GM18873 (cell line): ENCODE measurements at regions not wholly inside any gene's neighbourhood (a gene's known extent, or its start where the extent isn't known, plus 50 kb on each side); places are given as distances from the start of the nearest gene placed in this dataset.

Experiments
- ATAC-seq: cut with Tn5 transposase; IDR thresholded peaks from one replicate; pipeline ENCODE4 v1.9.1; 2021; ENCODE audit warnings: mild to moderate bottlenecking, moderate library complexity, moderate number of reproducible peaks; ENCODE audit not compliant: unreplicated experiment, low FRiP score

DNA sequence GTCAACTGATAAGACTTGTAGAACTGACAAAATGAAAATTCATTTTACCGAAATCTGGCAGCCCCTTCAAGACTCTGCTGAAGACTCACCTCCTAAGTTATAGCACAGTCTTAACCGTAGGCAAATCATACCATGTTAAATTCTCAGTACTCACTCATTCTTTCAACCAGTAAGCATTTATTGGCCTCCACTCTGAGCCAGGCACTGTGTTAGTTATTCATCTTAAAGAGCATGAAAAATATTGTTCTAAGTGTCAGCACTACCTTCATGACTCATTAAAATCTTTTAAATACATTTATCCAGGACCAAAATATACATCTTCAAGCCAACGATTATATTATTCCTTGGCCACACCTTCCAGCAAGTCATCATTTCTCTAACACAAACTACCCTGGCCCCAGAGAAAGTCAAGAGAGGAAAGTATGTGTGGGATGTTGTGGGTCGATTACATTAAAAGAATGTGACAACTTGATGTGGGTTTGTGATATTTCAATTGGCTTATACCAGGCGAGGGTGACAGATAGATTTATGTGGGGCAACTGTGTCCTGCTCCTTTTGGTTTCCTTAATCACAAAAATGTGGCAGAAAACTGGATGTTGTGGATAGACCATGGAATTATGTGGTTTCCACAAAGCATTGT is 55.0 kb downstream of the TMEM30B start:
- ATAC-seq: no peak

DNA sequence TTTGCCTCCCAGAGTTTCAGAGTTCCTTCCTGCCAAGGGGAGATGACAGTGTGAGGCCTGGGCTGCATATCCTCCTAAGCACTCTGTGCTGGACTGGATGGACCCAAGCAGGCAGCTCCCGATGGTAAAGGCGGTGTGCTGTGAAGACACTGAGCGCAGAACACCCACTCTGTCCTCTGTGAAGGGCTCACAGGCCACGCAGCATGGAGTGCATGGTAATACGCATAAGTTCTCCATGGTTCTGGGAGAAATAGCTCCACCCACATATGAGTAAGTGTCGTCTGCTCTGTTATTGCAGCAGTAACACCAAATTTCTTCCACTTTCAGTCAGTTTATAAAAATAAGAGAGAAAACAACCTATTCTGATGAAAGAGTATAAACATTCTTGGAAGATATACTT is 55.8 kb downstream of the TMEM30B start:
- no peak for ATAC-seq

DNA sequence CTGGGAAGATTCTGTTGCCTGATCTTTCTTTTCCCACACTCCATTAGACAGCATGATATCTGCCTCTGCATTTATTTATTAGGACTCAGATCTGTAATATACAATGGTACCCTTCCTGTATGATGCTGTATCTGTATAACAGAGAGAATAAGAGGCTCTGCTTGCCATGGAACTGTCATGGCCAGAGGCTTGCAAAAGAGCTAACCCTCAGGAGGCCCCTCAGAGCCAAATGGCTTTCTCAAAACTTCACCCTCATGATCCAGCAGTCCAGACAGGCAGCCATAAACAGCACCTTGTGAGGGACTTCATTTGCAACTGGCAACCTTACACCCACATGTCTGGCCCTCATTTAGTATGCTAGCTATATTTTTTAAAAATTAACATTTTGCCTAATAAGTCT is 57.6 kb downstream of the TMEM30B start:
- no peak for ATAC-seq

DNA sequence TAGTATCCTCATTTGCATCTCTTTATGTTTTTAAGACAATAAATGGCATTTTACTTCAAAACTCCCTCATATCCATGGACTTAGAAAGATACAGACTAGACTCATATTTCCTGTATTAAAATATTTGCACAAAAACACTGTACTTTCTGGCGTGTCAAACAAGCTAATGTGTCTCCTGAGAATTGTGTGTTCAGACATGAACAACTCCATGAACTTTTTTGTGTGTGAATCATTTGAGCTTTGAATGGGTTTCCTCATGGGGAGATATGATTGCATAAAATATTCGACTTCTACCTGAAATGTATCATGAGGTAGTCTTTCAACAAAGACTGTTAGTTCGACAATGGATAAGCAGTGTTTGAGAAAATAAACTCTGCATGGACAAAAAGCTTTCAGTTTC is 58.8 kb downstream of the TMEM30B start:
- no peak for ATAC-seq

DNA sequence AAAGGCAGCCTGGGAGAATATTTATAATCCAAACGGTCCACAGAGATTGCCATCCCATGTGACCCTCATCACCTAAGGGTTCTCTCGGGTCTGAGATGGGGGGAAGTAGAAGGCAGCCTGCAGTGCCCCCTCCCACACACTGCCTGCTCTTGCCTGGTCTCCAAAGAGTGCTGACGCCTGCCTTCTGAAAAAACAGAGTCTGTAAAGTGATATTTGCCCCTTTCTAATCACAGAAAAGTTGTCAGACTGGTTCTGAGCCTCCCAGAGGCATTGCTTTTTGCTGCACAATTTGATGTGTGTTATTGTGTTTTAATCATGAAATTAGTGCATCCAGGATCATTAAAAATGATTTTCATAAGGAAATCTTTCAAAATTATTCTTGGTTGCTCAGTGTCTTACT is 59.2 kb downstream of the TMEM30B start:
- no peak for ATAC-seq

DNA sequence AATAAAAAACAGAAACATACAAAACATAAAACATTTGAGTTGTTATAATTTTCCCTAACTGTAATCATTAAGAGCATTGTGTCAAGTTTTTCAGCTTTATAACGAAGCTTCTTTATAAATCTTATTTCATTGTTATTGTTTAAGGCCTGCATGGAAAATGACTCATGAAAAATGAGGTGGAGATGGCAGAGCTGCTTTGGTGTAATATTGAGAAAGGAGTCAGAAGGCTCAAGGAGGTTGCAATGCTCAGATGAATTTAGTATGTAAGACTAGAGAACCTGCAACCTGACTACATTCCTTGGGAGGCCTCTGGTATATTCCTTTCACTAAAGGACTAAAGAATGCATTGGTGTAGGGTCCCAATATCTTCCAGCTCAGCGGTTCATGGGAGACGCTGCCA is 61.5 kb downstream of the TMEM30B start:
- no peak for ATAC-seq

DNA sequence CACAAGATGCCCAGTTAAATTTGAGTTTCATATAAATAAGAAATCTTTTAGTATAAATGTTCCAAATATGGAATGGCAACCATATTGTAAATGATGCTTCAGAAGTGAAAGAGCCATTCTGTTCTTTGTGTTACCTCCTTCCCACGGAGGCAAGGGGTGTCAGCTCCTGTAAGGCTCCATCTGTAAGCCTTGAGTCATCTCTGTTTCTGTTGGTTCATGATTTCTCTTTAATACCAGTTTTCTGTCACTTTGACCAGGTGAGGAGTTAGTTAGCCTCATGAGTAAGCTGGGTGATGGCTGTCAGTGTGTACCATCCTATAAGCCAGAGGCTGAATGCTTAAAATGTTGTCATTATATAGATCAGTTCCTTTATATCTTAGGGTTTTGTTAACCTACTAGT is 61.9 kb downstream of the TMEM30B start:
- ATAC-seq: no peak

DNA sequence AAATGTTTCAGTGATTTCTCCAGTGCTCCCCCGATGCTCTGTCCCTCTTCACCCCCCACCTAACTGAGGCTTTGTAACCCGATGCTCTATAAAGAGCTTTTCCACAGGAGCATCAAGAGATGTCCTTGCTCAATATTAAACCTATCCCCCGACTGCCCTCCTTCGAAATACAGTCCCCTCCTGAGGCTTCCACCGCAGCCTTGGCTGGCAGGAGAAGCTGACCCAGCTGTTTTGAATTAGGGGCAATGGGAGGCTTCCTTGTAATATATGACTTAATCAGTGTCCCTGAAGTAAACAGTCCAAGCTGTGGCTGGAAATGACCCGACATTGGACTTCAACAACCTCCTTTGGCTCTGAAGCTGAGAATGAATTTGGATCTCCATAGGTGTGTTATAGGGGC is 62.4 kb downstream of the TMEM30B start:
- no peak for ATAC-seq

DNA sequence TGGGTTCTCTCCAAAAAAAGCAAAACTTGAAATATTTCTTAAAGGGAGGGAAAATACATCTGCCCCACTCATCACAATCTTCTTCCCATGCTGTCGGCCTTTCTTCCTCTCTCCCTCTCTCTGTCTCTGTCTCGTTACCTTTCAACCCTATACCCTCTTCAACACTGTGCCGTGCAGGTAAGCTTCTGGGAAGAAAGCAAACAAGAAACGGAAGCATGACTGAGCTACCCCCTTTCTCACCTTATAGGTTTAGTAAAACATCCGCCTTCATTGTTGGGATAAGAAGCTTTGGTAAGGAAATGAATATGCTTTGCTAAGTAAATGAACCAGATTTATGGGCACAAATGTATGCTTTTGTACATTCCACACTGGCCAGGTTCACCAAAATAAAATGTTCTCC is 63.0 kb downstream of the TMEM30B start:
- ATAC-seq: no peak

DNA sequence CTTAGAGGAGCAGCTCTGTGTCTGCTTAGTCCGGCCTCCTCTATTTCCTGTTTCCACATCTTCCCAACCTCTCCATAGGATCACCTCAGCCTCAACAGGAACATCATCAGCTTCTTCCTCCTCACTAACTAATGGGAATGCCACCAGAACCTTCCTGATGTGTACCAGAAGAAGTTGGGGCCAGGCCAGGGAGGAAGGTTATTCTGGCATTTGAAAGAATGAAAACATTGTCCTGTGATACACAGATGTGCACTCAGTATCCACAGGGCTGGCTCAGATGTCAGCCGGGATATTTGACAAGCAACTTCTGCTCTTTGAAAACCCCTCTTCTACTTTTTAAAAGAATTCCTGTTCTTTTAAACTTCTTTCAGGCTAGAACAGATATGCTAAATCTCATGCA is 63.6 kb downstream of the TMEM30B start:
- ATAC-seq: no peak

DNA sequence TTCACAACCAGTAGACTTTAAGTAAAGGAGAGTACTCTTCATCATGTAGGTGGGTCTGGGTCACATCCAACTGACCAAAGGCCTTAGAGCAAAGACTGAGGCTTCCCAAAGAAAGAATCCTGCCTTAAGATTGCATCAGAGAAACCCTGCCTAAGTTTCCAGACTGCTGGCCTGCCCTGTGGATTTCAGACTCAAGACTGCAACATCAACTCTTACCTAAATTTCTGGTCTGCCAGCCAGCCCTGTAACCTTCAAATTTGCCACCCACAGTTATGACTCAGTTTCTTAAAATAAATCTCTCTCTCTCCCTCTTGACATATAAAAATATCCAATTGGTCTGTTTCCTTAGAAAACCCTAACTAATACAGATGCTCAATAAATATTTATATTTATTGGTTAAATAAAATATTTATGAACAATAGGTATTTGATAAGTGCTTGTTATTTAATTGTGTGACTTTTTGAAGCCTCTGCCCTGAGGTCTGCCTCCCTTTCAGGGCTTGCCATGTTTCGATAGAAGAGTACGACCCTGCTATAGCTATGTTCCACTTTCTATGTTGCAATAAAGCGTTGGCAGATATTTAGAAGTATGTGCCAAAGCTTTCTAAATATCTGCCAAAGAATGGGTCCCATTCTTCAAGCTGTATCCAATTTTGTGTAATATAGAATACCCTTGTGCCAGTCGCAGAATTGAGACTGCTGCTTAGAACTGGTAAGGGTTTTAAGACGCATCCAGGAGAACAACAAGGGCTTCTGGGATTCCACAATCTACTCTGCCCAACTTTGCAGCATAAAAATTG is 65.7 kb downstream of the TMEM30B start:
- no peak for ATAC-seq

DNA sequence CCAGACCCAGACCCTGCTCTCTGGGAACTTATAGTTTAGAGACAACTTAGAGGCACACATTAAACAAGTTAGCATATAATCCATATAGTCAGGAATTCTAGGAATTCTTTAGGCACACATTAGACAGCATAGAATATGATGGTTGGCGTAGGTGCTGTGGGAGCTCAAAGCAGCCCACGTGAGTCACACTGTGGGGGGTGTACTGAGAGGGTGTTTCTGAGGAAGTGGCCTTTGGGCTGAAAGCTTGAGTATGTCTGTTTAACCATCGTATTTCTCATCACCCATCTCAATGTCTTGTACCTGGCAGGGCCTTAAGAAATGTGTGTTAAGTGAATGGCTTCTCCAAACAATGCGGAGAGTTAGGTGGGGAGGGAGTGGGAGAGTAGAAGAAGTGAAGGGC is 67.2 kb downstream of the TMEM30B start:
- no peak for ATAC-seq

DNA sequence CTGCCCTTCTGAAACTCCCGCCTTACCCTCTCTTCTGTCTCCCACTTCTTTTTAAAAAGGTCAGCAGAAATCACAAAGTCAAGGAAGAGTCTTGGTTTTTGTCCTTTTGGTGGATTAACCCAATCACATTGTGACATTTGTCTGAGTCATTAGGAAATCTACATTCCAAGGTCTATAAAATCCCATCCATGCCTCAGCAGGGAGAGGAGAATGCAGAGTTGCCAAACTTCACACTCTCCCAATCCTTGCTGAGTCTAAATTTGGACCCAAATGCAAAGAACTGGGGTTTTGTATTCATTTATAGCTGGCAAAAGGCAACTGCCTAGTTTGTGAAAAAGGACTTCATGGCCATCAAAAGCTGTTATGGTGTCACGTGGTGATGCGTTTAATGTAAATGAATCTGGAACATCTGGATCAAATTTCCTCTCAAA is 67.9 kb downstream of the TMEM30B start:
- no peak for ATAC-seq

DNA sequence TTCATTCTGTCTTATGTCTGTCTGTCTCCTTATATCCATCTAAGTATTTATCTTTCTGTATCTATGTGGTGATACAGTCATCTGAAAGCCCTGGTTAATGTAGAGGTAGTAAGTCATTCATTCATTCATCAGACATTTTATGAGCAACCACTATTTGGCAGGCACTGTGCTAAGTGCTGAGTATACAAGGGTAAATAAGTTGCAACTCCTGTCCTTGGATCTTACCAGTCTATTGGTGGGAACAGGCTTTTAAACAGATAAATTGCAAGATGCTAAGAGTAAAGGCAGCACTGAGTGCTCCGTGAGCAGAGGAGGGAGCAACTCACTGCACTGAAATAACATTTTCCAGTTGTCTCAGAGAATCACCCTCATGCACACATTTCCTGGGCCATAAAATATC is 68.6 kb downstream of the TMEM30B start:
- no peak for ATAC-seq

DNA sequence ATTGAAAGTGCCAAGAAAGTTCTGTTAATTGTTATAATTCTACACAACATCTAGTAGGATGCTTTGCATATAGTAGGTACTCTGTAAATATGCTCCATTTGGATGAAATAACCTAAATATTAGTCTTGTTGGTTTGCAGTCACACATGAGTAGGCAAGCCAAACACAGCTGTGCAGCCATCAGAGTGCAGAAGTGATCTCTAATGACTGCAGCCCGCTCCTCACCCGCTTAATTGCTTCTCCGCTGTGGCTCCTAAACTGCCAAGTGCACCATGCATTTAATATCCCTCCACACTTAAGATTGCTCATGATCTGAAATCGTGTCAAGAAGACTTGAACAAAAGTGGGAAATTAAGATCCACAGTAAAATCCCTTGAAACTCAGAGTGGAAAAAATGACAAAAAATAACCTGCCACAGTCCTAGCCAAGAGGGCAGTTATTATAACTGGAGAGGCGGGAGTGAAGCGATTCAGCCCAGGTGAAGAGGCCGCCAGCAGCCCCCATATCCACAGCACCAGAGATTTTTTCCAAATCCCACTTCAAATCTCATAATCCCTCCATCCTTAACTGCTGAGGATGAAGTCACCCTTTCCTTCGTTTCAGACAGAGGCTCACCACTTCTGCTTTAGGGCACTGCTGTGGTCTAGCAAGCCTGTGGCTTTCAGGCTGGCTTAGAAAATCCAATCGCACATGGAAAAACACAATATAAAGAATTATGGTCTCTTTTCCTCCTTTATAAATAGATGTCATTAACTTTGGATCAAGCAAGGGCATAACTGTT is 69.5 kb downstream of the TMEM30B start:
- ATAC-seq: no peak

DNA sequence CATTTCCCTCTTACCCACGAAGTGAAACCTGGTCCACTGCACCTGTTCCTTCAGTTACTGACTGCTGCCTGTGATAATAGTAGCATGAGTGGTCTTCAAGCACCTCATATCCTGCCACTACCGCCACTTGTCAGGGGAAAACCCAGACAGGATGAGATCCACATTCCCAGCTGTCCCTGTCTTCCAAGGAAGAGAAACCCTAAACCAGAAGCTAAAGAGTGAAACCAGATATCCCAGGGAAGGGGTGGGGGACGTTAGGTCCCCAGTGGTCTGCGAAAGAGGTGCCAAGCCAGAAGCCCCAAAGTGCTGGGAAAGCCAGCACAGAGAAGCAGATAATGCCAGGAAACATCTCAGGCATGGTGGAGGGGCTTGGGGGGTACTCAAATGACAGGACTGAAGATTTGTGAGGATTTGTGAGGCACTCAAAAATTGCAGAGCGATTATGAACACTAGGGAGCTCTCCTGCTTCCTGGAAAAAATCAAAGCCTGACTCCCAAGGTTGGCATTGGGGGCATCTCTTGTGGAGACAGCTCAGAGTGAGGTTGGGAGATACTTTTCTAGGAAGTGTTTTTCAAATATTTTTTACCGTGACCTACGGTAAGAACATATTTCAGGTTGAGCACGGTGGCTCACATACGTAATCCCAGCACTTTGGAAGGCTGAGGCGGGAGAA is 77.9 kb downstream of the TMEM30B start:
- ATAC-seq: no peak

DNA sequence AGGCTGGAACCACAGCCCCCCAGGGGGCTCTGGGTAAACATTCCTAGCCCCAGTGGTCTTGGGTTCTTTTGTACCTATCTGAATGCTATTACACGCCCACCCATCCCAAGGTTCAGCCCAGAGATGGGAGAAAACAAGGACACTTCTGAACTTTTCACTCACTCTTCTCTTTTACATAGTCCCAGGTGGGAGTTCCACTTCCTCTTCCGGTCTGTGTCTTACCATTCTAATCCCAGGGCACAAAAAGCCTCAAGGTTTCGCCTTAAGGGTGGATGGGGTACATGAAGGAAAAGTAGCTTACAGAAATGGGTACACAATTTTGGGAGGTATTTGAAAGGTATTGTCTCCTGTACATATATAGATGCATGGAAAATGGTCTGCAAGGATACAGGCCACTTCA is 79.0 kb downstream of the TMEM30B start:
- no peak for ATAC-seq

DNA sequence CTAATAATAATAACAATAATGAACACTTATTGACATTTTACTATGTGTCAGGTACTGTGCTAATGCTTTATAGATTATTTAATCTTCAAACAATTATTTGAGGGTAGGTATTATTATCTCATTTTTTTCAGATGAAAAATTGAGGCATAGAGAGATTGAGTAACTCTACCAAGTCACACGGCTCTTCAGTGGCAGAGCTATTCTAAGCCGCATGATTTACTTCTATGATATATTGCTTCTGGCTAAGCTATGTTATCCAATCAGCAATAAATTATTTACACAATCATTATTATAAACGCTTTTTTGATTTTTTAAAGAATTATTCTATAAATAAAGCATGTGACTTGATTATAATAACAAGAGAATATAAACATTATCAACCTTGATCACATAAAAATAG is 80.0 kb downstream of the TMEM30B start:
- no peak for ATAC-seq

DNA sequence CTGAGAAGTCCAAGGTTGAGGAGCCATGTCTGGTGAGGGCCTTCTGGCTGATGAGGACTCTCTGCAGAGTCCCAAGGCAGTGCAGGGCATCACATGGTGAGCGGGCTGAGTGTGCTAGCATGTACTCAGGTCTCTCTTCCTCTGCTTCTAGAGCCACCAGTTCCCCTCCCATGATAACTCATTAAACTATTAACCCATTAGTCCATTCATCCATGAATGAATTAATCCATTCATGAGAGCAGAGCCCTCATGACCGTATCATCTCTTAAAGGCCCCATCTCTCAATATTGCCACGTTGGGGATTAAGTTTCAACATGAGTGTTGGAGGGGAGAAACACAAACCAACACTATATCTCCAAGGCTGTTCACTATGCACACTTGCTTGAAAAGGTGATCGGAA is 83.7 kb downstream of the TMEM30B start:
- ATAC-seq: no peak

DNA sequence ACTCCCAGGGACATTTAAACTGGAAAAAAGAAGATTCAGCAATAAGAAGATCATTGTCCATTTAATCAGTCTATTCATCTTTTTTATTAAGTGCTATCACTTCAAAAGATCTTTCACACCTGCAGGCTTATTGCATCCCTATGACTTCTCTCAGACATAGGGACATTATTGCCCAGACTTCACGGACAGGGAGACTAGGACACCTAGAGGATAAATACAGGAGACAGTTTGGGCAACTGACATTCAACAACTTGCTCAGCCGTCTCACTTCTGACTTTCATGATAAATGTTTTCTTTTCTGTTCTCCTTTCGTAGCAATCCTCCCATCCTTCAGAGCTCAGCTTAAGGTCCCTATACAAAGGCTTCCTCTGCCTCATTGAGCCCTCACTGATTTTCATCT is 84.3 kb downstream of the TMEM30B start:
- no peak for ATAC-seq

DNA sequence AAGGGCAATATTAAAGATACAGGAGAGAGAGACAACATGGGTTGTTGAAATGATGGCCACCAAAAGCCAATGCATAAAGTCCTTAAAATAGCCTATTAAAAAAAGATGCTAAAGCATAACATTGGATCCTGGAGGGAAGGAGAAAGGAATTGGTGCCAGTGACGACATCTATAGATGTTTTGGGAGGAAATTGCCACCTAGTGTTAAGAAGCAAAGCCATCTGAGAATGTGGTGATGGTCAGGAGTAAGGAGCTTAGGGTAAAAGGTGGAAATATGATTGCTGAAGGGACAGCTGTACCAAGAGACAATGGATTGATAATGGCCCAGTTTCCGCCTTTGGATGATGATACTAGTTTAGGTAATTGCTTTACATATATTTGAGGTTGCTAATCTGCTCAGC is 85.1 kb downstream of the TMEM30B start:
- no peak for ATAC-seq
